H9 (cell line): ENCODE measurements at regions not wholly inside any gene's neighbourhood (a gene's known extent, or its start where the extent isn't known, plus 50 kb on each side); places are given as distances from the start of the nearest gene placed in this dataset.

ENCODE experiments used
- DNase-seq: peaks from one replicate; pipeline ENCODE4 v3.0.0-alpha.2; 2017
- H2AFZ ChIP-seq: one replicate; pipeline ENCODE4 v1.6.1; 2013; ENCODE audit warnings: mild to moderate bottlenecking, low read length, control low read depth, moderate library complexity
- H2AK5ac ChIP-seq: 2 replicates; pipeline ENCODE4 v1.6.1; 2013; ENCODE audit warnings: low read length, control low read depth, mixed read lengths; ENCODE audit not compliant: insufficient read length
- H2BK120ac ChIP-seq: one replicate; pipeline ENCODE4 v1.6.1; 2013; ENCODE audit warnings: low read depth, mild to moderate bottlenecking, low read length, control low read depth, inconsistent platforms; ENCODE audit not compliant: poor library complexity, severe bottlenecking
- H2BK12ac ChIP-seq: 2 replicates; pipeline ENCODE4 v1.6.1; 2013; ENCODE audit warnings: low read length, control low read depth, mixed read lengths, low read depth; ENCODE audit not compliant: insufficient read length
- H2BK15ac ChIP-seq: 2 replicates; pipeline ENCODE4 v1.6.1; 2013; ENCODE audit warnings: low read depth, low read length, control low read depth
- H2BK20ac ChIP-seq: one replicate; pipeline ENCODE4 v1.6.1; 2013; ENCODE audit warnings: low read depth, mild to moderate bottlenecking, low read length, control low read depth, inconsistent platforms; ENCODE audit not compliant: poor library complexity, severe bottlenecking
- H2BK5ac ChIP-seq: 2 replicates; pipeline ENCODE4 v1.6.1; 2013; ENCODE audit warnings: low read length, control low read depth, mixed read lengths; ENCODE audit not compliant: insufficient read length
- H3K14ac ChIP-seq: 2 replicates; pipeline ENCODE4 v1.6.1; 2013; ENCODE audit warnings: low read length, control low read depth; ENCODE audit not compliant: insufficient read depth
- H3K18ac ChIP-seq: 2 replicates; pipeline ENCODE4 v1.6.1; 2013; ENCODE audit warnings: low read depth, mild to moderate bottlenecking, mixed read lengths, low read length, control low read depth; ENCODE audit not compliant: insufficient read length
- H3K23ac ChIP-seq: 2 replicates; pipeline ENCODE4 v1.6.1; 2013; ENCODE audit warnings: low read length, control low read depth, mixed read lengths, low read depth; ENCODE audit not compliant: insufficient read length
- H3K23me2 ChIP-seq: 2 replicates; pipeline ENCODE4 v1.6.1; 2013; ENCODE audit warnings: low read depth, mild to moderate bottlenecking, mixed read lengths, low read length, control low read depth; ENCODE audit not compliant: insufficient read length, poor library complexity, severe bottlenecking
- H3K27ac ChIP-seq: 2 replicates; pipeline ENCODE4 v1.5.1; 2013; ENCODE audit warnings: low read length, control low read depth, mixed read lengths, low read depth; ENCODE audit not compliant: insufficient read length
- H3K27me3 ChIP-seq: 2 replicates; pipeline ENCODE4 v1.6.1; 2013; ENCODE audit warnings: low read length, control low read depth, inconsistent platforms; ENCODE audit not compliant: insufficient read depth
- H3K4ac ChIP-seq: 2 replicates; pipeline ENCODE4 v1.6.1; 2013; ENCODE audit warnings: low read depth, mild to moderate bottlenecking, control low read depth, inconsistent platforms, low read length, moderate library complexity
- H3K4me1 ChIP-seq: 2 replicates; pipeline ENCODE4 v1.6.1; 2013; ENCODE audit warnings: low read length, control low read depth, inconsistent platforms; ENCODE audit not compliant: insufficient read depth
- H3K4me2 ChIP-seq: 2 replicates; pipeline ENCODE4 v1.6.1; 2013; ENCODE audit warnings: low read length, control low read depth, mixed read lengths; ENCODE audit not compliant: insufficient read length, insufficient read depth
- H3K56ac ChIP-seq: 2 replicates; pipeline ENCODE4 v1.6.1; 2013; ENCODE audit warnings: low read depth, mild to moderate bottlenecking, mixed read lengths, low read length, control low read depth; ENCODE audit not compliant: insufficient read length
- H3K79me1 ChIP-seq: 2 replicates; pipeline ENCODE4 v1.6.1; 2013; ENCODE audit warnings: low read depth, mild to moderate bottlenecking, moderate library complexity, low read length, control low read depth, inconsistent platforms; ENCODE audit not compliant: insufficient read depth, poor library complexity, severe bottlenecking
- H3K79me2 ChIP-seq: 2 replicates; pipeline ENCODE4 v1.6.1; 2013; ENCODE audit warnings: low read length, control low read depth, inconsistent platforms; ENCODE audit not compliant: insufficient read depth
- H3K9ac ChIP-seq: 2 replicates; pipeline ENCODE4 v1.6.1; 2013; ENCODE audit warnings: low read length, control low read depth, mixed read lengths; ENCODE audit not compliant: insufficient read length; ENCODE audit errors: extremely low read depth
- H3K9me3 ChIP-seq: one replicate; pipeline ENCODE4 v1.6.1; 2013; ENCODE audit warnings: low read depth, low read length, inconsistent platforms; ENCODE audit not compliant: control insufficient read depth
- H3T11ph ChIP-seq: one replicate; pipeline ENCODE4 v1.6.1; 2013; ENCODE audit warnings: mild to moderate bottlenecking, low read length, control low read depth, inconsistent platforms
- H4K20me1 ChIP-seq: one replicate; pipeline ENCODE4 v1.6.1; 2013; ENCODE audit not compliant: control insufficient read depth, insufficient read length, insufficient read depth
- H4K5ac ChIP-seq: 2 replicates; pipeline ENCODE4 v1.6.1; 2013; ENCODE audit warnings: low read depth, mild to moderate bottlenecking, mixed read lengths, low read length, control low read depth; ENCODE audit not compliant: insufficient read length
- H4K8ac ChIP-seq: replicated peaks from 2 replicates; pipeline ENCODE4 v1.6.1; 2013; ENCODE audit warnings: low read length, control low read depth, mixed read lengths, low read depth; ENCODE audit not compliant: insufficient read length
- H4K91ac ChIP-seq: 2 replicates; pipeline ENCODE4 v1.6.1; 2013; ENCODE audit warnings: low read depth, mild to moderate bottlenecking, moderate library complexity, mixed read lengths, low read length, control low read depth; ENCODE audit not compliant: insufficient read length
- H3K27ac Mint-ChIP-seq, 3 experiments: 2 replicates in 2 of 3; 3 replicates in 1 of 3; pipeline ENCODE4 v1.8.0; 2020 to 2021; ENCODE audit warnings: mixed read lengths in 3 of 3, mild to moderate bottlenecking in 1 of 3, moderate library complexity in 1 of 3
- H3K27me3 Mint-ChIP-seq: 2 replicates; pipeline ENCODE4 v1.8.0; 2021; ENCODE audit warnings: low read depth, mild to moderate bottlenecking, moderate library complexity, mixed read lengths
- H3K36me3 Mint-ChIP-seq, 3 experiments: 2 replicates in 2 of 3; 3 replicates in 1 of 3; pipeline ENCODE4 v1.8.0; 2020 to 2021; ENCODE audit warnings: low read depth in 3 of 3, mixed read lengths in 3 of 3; ENCODE audit not compliant: insufficient read depth in 1 of 3
- H3K4me1 Mint-ChIP-seq, 2 experiments: 2 replicates each; pipeline ENCODE4 v1.8.0; 2020; ENCODE audit warnings: mixed read lengths in 2 of 2
- H3K4me3 Mint-ChIP-seq, 2 experiments: 2 replicates in 1 of 2; 3 replicates in 1 of 2; pipeline ENCODE4 v1.8.0; 2020 to 2021; ENCODE audit warnings: mild to moderate bottlenecking in 2 of 2, mixed read lengths in 2 of 2, moderate library complexity in 1 of 2
- H3K9me3 Mint-ChIP-seq, 2 experiments: 2 replicates in 1 of 2; 3 replicates in 1 of 2; pipeline ENCODE4 v1.8.0; 2020; ENCODE audit warnings: mild to moderate bottlenecking in 2 of 2, mixed read lengths in 2 of 2, moderate library complexity in 1 of 2
- WGBS: extraction: QIAGEN DNeasy Blood & Tissue Kit; methylation state at CpG from one replicate; pipeline ENCODE4 v1.1.7; 2013; ENCODE audit warnings: missing lambda C conversion rate, low lambda C conversion rate, mixed read lengths; ENCODE audit not compliant: insufficient read length; ENCODE audit errors: extremely low coverage; 5-methylcytosine and 5-hydroxymethylcytosine counted together
- TF ChIP-seq, protein P1 (sequence below): fragments of 200-600 bp; sonication (generic); conservative IDR thresholded peaks from 3 replicates; pipeline ENCODE4 v1.8.0; 2021; ENCODE audit warnings: antibody characterized with exemption, mild to moderate bottlenecking

DNA sequence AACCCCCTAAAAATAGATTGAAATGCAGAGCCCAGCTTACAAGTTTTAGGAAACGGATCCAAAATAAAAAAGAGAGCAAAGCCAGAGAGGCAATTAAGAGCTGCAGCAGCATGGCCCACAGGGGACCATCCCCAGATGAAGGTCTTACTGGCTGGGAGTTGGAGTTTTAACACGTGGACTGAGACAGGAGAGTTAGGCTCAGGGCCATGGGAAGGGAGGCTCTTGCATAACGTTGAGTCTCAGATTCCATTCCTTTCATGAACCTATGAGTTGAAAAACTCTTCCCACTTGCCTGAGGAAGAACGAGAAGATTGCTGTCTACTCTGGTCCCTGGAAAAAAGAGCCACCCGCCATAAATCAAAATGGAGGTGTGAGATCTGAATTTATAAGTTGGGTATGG, 101.8 kb upstream of the NDUFV2 start:
- DNase-seq: no peak
- peaks cover 8 to 14% of the 10 kb centered on the region in 2 experiments; a peak in 4 of 5 replicates for H3K9me3 Mint-ChIP-seq
- no peaks in the 10 kb centered on the region for H3K27me3 Mint-ChIP-seq
- Histone ChIP-seq H3K23ac (no peak overlapping the region), H3K27me3 (no peaks in the 10 kb centered on the region), H2AK5ac (no peak overlapping the region), H4K20me1 (no peaks in the 10 kb centered on the region), H2AFZ (no peak overlapping the region), H2BK15ac (no peak overlapping the region), H3K14ac (no peak overlapping the region), H3K9ac (no peak overlapping the region), H3K9me3 (no peaks in the 10 kb centered on the region), H3K4me2 (no peak overlapping the region), H4K5ac (no peak overlapping the region), H2BK120ac (no peak overlapping the region), H3K79me2 (no peaks in the 10 kb centered on the region), H3K23me2 (no peaks in the 10 kb centered on the region), H3T11ph (no peak overlapping the region), H4K8ac (no peak overlapping the region), H2BK5ac (no peak overlapping the region), H4K91ac (no peak overlapping the region), H3K18ac (no peak overlapping the region), H2BK20ac (no peak overlapping the region), H2BK12ac (no peak overlapping the region), H3K56ac (no peak overlapping the region), H3K27ac (no peak overlapping the region), H3K4me1 (no peaks in the 10 kb centered on the region), H3K79me1 (no peaks in the 10 kb centered on the region), H3K4ac (no peak overlapping the region)
- peaks cover 0 to 20% (median 1%) of the 10 kb centered on the region in 3 experiments; a peak in 4 of 7 replicates for H3K36me3 Mint-ChIP-seq
- peaks cover 14 to 27% of the 10 kb centered on the region in 2 experiments for H3K4me1 Mint-ChIP-seq
- H3K4me3 Mint-ChIP-seq: no peak overlapping the region
- H3K27ac Mint-ChIP-seq: no peak overlapping the region
- TF ChIP-seq, protein P1, sequence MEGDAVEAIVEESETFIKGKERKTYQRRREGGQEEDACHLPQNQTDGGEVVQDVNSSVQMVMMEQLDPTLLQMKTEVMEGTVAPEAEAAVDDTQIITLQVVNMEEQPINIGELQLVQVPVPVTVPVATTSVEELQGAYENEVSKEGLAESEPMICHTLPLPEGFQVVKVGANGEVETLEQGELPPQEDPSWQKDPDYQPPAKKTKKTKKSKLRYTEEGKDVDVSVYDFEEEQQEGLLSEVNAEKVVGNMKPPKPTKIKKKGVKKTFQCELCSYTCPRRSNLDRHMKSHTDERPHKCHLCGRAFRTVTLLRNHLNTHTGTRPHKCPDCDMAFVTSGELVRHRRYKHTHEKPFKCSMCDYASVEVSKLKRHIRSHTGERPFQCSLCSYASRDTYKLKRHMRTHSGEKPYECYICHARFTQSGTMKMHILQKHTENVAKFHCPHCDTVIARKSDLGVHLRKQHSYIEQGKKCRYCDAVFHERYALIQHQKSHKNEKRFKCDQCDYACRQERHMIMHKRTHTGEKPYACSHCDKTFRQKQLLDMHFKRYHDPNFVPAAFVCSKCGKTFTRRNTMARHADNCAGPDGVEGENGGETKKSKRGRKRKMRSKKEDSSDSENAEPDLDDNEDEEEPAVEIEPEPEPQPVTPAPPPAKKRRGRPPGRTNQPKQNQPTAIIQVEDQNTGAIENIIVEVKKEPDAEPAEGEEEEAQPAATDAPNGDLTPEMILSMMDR: no peak
- no CpG with 5 or more reads among the region's 5 CpGs for WGBS
